ENCODE measurements at regions not wholly inside any gene's neighbourhood (a gene's known extent, or its start where the extent isn't known, plus 50 kb on each side); places are given as distances from the start of the nearest gene placed in this dataset.
"Not testable (repeated sequence)": the region's sequence is repeated elsewhere in the genome, so short reads cannot be mapped to it uniquely, and the experiment has no call there.

DNA sequence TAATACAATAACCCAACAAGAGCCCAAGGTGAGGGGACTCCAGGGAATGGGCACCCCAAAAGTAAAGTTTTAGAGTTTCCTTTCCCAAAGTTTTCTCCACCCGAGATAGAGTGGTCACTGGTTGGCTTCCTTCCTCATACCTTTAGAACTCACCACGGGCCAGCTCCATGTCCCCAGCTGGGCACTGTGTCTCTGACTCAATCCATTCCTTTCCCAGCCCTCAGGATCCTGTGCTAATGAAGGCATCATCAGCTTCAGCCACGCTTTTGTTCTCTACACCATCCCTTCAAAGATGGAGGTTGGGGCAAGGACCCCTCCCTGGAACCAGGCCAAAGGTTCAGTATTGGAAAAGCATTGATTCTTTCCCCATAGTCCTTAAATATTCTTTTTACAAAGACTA, 59.8 kb upstream of the VASH1 start:
- no peak for DNase-seq
- ChIA-PET CTCF (no interaction called here), POLR2A (no interaction called here)
- no peaks in the 10 kb centered on the region for H3K4me1 Mint-ChIP-seq
- H3K9me3 Mint-ChIP-seq = no peaks in the 10 kb centered on the region
- H3K36me3 Mint-ChIP-seq (ENCODE audit: low read depth) = no peaks in the 10 kb centered on the region
- H3K27me3 Mint-ChIP-seq = peaks cover 5% of the 10 kb centered on the region
- H3K27ac Mint-ChIP-seq = no peak overlapping the region
- no peak overlapping the region for H3K4me3 Mint-ChIP-seq

DNA sequence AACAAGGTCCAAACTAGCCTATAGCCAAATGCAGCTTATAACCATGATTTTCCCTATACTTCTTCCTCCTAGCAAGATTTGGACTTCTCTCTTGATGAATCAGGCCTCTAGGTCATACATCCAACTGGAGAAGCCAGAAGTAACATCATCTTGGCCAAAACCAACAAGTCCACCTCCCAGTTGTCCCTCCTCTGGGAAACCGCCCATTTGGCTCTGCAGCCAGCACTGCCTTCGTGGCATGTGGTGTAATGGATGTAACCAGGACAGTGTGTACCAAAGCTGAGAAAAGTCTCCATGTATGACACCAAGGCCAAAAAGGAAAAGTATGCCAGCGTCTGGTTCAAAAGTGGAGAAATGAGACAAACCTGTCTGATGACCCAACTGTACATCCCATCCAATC, 59.3 kb upstream of the VASH1 start:
- ChIA-PET CTCF (no interaction called here), POLR2A (no interaction called here)
- no peak overlapping the region for H3K27ac Mint-ChIP-seq
- H3K27me3 Mint-ChIP-seq = peaks cover 5% of the 10 kb centered on the region
- no peaks in the 10 kb centered on the region for H3K9me3 Mint-ChIP-seq
- DNase-seq = no peak
- H3K4me1 Mint-ChIP-seq = no peaks in the 10 kb centered on the region
- no peak overlapping the region for H3K4me3 Mint-ChIP-seq
- no peaks in the 10 kb centered on the region for H3K36me3 Mint-ChIP-seq (ENCODE audit: low read depth)

DNA sequence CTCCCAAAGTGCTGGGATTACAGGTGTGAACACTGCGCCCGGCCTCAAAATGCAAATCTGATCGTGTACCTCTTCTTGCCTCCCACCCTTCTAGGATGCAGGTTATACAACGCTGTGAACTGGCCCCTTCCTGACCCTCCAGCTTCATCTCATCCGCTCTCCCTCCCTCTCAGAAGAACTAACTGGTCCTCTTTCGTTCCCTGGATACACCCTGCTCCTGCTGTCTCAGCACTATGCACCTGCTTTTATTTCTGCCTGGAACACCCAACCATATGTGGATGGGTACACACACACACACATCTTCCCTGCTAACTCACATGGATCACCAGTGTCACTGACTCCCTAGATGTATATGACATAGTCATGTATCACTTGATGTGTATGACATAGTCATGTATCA, 56.1 kb upstream of the VASH1 start:
- Mint-ChIP-seq H3K4me1 (no peaks in the 10 kb centered on the region), H3K36me3 (ENCODE audit: low read depth) (no peaks in the 10 kb centered on the region), H3K9me3 (no peaks in the 10 kb centered on the region), H3K27me3 (peaks cover 5% of the 10 kb centered on the region), H3K27ac (no peak overlapping the region), H3K4me3 (no peak overlapping the region)
- ChIA-PET POLR2A (no interaction called here), CTCF (interaction anchor here (0.6 to 0.7 kb wide), 2 partner anchors 24 to 96 kb away, joined by 3 to 4 read pairs; no protein-coding TSS in a partner anchor)
- no peak for DNase-seq

DNA sequence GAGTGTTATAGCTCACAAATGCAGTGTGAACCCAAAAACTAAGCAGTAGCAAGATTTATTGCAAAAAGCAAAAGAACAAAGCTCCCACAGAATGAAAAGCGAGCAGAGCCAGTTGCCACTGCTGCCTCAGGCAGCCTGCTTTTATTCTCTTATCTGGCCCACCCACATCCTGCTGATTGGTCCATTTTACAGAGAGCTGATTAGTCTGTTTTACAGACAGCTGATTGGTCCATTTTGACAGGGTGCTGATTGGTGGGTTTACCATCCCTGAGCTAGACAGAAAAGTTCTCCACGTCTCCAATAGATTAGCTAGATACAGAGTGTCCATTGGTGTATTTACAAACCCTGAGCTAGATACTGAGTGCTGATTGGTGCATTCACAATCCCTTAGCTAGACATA, 55.1 kb upstream of the VASH1 start:
- H3K4me1 Mint-ChIP-seq; H3K9me3 Mint-ChIP-seq; POLR2A ChIA-PET; DNase-seq; H3K4me3 Mint-ChIP-seq; H3K27me3 Mint-ChIP-seq; H3K27ac Mint-ChIP-seq; H3K36me3 Mint-ChIP-seq (ENCODE audit: low read depth): not testable (repeated sequence)
- CTCF ChIA-PET = interaction anchor here (1.1 to 2.7 kb wide), 3 partner anchors 10 to 364 kb away, joined by 4 to 13 read pairs (median 6); no protein-coding TSS in a partner anchor

DNA sequence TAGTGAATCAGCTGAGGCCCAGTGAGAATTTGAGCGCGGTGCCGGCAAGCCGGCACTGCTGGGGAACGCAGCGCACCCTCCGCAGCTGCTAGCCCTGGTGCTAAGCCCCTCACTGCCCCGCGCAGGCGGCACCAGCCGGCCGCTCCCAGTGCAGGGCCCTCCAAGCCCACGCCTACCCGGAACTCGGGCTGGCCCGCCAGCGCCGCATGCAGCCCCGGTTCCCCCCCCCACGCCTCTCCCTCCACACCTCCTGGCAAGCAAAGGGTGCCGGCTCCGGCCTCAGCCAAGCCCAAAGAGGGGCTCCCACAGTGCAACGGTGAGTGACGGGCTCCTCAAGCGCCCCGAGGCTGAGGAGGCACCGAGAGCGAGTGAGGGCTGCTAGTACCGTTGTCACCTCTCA, 54.5 kb upstream of the VASH1 start:
- no peaks in the 10 kb centered on the region for H3K36me3 Mint-ChIP-seq (ENCODE audit: low read depth)
- no peak overlapping the region for H3K27ac Mint-ChIP-seq
- ChIA-PET CTCF (interaction anchor here (1.1 to 2.7 kb wide), 4 partner anchors 10 to 364 kb away, joined by 4 to 13 read pairs (median 5); no protein-coding TSS in a partner anchor), POLR2A (no interaction called here)
- H3K9me3 Mint-ChIP-seq = no peaks in the 10 kb centered on the region
- peaks cover 5% of the 10 kb centered on the region for H3K27me3 Mint-ChIP-seq
- no peak for DNase-seq
- H3K4me1 Mint-ChIP-seq = no peaks in the 10 kb centered on the region
- no peak overlapping the region for H3K4me3 Mint-ChIP-seq

DNA sequence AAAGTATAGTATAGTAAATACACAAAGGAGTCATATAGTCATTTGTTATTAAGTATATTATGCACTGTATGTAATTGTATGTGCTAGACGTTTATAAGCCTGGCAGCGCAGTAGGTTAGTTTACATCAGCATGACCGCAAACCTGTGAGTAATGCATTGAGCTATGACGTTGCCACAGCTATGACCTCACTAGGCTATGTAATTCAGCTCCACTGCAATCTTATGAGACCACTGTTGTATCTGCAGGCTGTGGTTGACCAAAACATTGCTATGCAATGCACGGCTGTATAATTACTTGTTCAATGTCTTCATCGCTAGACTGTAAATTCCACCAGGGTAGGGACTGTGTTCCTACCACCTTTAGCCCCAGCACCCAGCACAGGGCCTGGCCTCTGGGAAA, 53.2 kb upstream of the VASH1 start:
- CTCF ChIA-PET = interaction anchor here (1.1 to 4.1 kb wide), 5 partner anchors 11 to 362 kb away, joined by 3 to 31 read pairs (median 13); partner anchors contain the start of gene ANGEL1
- Mint-ChIP-seq H3K4me3 (no peak overlapping the region), H3K27me3 (peaks cover 3% of the 10 kb centered on the region), H3K4me1 (no peaks in the 10 kb centered on the region), H3K27ac (no peak overlapping the region), H3K9me3 (no peaks in the 10 kb centered on the region), H3K36me3 (ENCODE audit: low read depth) (no peaks in the 10 kb centered on the region)
- no peak for DNase-seq
- POLR2A ChIA-PET = no interaction called here

DNA sequence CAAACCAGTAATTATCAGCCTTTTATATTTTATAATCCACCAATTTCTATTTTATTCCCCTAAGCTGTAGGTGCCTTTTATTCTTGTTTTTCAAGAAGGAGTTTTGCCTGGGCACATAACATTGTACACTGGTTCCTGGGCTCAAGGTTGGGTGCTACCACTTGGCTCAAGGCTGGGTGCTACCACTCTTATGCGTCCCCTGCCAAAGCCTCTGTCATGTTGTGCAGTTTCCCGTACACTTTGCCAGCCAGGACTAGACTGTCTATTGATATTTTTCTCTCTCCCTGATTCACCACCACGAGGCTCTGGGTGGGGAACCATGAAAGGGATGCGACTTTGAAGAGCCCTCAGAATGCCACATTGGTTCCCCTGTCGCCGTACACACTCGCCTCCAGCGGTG, 52.5 kb upstream of the VASH1 start:
- CTCF ChIA-PET = interaction anchor here (0.7 to 4.1 kb wide), 5 partner anchors 9 to 361 kb away, joined by 3 to 31 read pairs (median 13); partner anchors contain the start of gene ANGEL1
- no peak overlapping the region for H3K27ac Mint-ChIP-seq
- no peaks in the 10 kb centered on the region for H3K4me1 Mint-ChIP-seq
- no peak for DNase-seq
- no peak overlapping the region for H3K4me3 Mint-ChIP-seq
- H3K36me3 Mint-ChIP-seq (ENCODE audit: low read depth) = no peaks in the 10 kb centered on the region
- H3K9me3 Mint-ChIP-seq = no peaks in the 10 kb centered on the region
- H3K27me3 Mint-ChIP-seq = peaks cover 4% of the 10 kb centered on the region
- POLR2A ChIA-PET = no interaction called here

DNA sequence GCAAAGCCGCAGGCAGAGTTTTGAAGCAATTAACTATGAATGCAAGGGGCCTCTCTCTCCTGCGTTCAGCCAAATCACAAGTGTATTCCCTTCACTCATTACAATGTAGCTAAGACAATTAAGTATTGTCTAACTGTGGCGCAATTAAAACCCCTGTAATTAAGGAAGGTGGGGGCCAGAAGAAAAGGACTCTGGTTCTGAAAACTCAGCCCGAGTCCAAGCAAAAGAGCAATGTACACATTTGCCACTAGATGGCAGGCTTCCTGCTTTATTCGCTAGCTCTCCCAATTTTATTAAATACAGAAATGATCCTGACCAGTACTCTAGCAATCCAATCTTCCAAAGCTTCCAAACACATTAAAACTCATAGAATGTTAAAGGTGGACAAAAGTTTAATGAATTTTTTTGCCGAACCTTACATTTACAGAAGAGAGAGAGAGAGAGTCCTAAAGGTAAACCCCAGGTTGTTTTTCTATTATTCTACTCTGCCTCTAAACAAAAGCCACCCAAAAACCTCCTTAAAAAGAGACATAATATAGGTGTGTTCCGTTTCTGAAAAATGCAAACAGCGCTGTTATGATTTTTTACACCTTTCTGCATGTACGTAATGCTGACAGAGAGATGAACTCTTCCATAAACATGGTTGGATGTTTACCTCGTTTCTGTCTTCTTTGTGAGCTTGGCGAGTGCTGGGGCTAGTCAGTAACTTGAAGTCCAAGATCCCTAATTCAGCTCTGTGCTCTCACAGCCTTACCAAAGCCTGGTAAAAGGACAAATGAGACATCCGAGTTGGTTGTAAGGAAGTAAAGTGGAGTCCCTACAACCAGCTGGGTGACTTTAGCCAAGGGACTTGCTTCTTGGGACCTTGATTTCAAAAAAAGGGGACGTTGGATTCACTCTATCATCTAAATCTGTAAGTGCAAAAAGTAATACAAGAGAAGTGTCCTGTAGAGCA, 50.9 kb upstream of the VASH1 start:
- no peak for DNase-seq
- peaks cover 6% of the 10 kb centered on the region for H3K27me3 Mint-ChIP-seq
- H3K27ac Mint-ChIP-seq = no peak overlapping the region
- H3K4me1 Mint-ChIP-seq = no peaks in the 10 kb centered on the region
- CTCF ChIA-PET = interaction anchor here (0.9 to 4.1 kb wide), 22 partner anchors 8 to 386 kb away, joined by 3 to 60 read pairs (median 4); partner anchors contain the start of gene ANGEL1
- no peaks in the 10 kb centered on the region for H3K9me3 Mint-ChIP-seq
- POLR2A ChIA-PET = no interaction called here
- no peak overlapping the region for H3K4me3 Mint-ChIP-seq
- no peaks in the 10 kb centered on the region for H3K36me3 Mint-ChIP-seq (ENCODE audit: low read depth)
